GM18517 (cell line): ENCODE measurements at regions not wholly inside any gene's neighbourhood (a gene's known extent, or its start where the extent isn't known, plus 50 kb on each side); places are given as distances from the start of the nearest gene placed in this dataset.
"Not testable (repeated sequence)": the region's sequence is repeated elsewhere in the genome, so short reads cannot be mapped to it uniquely, and the experiment has no call there.

Source experiments
- ATAC-seq: cut with Tn5 transposase; IDR thresholded peaks from one replicate; pipeline ENCODE4 v1.9.1; 2021; ENCODE audit warnings: mild to moderate bottlenecking, moderate library complexity; ENCODE audit not compliant: unreplicated experiment

- no peak for ATAC-seq
These were observed 123.3 kb upstream of the SFSWAP start for GRCh38 chr12:131587565-131587964.

GRCh38 chr12:131589221-131589897 is 121.5 kb upstream of the SFSWAP start:
- ATAC-seq: no peak

GRCh38 chr12:131589966-131590365 is 120.9 kb upstream of the SFSWAP start:
- no peak for ATAC-seq

DNA sequence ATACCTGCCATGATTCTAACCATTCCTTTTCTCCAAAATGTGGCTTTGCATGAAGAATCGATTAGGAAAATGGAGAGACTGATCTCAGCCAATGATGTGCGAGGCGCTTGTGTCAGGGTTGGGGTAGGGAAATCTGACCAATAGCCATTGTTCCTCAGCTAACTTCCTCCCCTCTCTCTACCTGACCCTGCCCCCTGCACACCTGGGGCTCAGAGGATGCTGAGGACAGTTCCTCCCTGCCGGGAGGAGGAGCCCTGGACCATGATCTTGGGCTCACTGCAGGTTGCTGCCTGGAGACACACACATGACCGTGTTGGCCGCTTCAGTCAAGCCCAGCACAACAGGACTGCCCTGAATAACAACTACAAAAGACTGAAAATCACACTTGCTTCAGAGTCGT is 119.8 kb upstream of the SFSWAP start:
- ATAC-seq: no peak

DNA sequence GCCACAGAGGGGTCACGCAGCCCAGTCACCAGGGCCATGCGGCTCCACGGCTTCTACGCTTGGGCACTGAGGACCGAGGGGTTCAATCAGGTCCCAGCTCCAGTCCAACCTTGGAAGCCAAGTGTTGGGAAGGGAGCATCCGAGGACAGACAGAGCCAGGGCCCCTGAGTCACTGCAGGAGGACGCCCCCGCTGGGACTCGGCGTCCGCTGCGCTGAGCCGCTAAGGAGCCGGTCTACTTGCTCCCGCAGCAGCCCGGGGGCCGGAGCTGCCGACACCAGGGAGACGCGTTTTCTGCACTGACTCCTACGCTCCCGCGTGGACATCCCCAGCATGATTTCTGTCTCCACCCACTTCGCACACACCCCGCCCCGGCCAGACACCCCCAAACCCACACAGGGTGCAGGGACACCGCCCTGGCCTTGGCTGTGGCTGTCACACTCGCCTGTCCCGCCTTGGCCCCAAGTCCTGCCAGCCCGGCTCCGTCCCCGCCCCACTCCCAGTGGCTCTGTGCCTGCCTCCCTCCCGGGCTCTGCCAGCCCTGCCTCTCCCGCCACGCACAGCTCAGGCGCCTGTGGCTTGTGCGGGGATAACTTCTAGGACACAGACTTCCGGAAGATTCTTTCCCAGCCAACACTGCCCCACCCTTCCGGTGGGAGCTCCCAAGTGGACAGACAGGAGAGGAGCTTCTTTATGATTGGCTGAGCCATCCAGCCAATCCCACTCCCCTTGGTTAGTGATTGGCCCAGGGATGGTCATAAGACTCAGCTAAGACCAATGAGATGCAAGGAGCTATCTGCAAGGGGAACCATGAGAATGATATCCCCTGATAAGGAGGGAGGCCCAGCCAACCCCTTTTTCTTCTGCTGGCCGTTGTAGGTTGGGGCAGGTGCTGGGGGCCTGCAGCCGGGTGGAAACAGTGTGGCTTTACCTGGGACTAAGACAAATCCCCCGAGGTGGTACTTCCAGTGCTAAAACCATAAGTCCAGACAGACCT is 118.9 kb upstream of the SFSWAP start:
- ATAC-seq: no peak

- peak; percentile 97 for ATAC-seq
These were observed 117.9 kb upstream of the SFSWAP start for GRCh38 chr12:131592972-131593371.

- no peak for ATAC-seq
These were observed 117.5 kb upstream of the SFSWAP start for GRCh38 chr12:131593406-131593805.

- ATAC-seq: no peak
These were observed 114.8 kb upstream of the SFSWAP start for GRCh38 chr12:131596115-131596514.

DNA sequence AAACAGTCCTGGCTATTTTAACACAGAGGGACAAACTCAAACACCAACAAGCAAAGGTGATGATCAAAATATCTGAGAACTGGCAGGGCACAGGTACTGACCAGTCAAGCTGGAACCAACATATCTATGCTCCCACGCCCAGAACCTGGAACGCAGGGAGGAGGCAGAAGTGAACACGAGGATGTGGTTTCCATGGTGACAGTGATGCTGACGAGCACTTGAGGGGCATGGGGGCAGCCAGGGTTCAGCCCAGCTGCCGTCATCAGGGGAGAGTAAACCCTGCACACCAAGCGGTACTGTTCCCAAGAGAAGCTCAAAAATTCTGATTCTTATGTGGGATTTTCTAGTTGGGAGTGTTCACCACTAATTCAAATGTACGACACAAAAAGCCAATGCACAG is 113.6 kb upstream of the SFSWAP start:
- no peak for ATAC-seq

- no peak for ATAC-seq
These were observed 112.2 kb upstream of the SFSWAP start for GRCh38 chr12:131598717-131599116.

GRCh38 chr12:131599190-131600159 is 111.4 kb upstream of the SFSWAP start:
- no peak for ATAC-seq

DNA sequence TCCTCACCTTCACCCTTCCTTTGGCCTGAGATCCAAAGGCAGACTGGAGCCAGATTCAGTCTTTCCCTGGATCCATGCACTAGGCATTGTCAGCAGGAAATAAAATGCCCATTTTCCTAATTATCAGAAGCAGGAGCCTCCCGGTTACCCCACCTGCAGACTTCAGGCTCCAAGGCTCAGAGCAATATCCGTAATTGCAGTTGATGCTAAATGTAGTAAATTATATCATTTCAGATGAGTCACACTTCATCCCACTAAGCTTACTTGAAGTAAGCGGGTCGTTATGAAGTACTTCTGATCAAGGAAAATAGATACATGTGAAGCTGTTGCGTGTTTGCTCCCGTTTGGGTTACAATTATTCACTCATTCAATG is 110.7 kb upstream of the SFSWAP start:
- no peak for ATAC-seq

GRCh38 chr12:131601499-131601898 is 109.4 kb upstream of the SFSWAP start:
- ATAC-seq: not testable (repeated sequence)

DNA sequence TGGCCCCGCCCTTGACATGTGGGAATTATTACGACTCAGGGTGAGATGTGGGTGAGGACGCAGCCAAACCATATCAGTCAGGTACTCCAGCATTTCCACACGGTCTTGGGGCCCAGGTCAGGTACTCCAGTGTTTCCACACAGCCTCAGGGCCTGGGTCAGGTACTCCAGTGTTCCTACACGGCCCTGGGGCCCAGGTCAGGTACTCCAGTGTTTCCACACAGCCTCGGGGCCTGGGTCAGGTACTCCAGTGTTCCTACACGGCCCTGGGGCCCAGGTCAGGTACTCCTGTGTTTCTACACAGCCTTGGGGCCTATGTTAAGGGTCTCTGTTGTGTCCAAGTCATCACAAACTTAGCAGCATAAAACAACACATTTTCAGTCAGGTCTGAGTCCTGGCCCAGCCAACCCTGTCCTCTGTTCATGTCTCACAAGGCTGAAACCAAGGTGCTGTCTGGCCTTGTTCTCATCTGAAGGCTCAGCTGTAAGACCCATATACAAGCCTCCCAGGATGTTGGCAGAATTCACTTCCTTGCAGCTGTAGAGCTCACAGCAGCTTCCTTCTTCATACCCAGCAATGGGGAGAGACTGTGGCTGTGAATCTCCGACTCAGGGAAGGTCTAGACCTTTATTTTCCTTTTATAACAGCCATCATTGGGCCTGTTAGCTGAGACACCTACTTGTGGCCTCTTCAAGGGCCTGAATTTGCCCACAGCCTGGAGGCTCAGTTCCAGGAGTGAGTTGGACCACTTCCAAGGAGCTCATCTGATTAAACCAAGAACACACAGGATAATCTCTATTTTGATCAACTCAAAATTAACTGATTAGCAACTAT is 107.6 kb upstream of the SFSWAP start:
- no peak for ATAC-seq

GRCh38 chr12:131603939-131604795 is 106.7 kb upstream of the SFSWAP start:
- ATAC-seq: no peak

GRCh38 chr12:131604859-131605258 is 106.0 kb upstream of the SFSWAP start:
- no peak for ATAC-seq

DNA sequence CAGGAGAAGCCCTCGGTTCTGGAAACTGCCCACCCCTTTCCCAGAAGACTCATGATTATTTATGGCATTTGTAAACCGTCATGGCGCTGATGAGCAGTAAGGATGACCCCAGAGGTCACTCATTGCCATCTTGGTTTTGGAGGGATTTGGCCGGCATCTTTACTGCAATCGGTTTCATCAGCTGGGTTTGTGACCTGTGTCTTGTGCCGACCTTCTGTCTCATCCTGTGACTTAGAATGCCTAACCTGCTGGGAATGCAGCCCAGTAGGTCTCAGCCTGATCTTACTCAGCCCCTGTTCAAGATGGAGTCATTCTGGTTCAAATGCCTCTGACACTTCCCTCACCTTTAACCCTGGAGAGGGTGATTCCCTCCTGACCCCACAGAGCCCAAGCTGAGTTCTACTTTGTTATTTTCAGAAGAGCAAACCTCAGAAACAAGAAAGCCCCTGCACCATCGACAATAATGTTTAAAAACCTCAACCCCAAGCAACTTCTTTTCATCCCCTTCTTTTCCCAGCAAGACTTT is 105.5 kb upstream of the SFSWAP start:
- ATAC-seq: no peak

DNA sequence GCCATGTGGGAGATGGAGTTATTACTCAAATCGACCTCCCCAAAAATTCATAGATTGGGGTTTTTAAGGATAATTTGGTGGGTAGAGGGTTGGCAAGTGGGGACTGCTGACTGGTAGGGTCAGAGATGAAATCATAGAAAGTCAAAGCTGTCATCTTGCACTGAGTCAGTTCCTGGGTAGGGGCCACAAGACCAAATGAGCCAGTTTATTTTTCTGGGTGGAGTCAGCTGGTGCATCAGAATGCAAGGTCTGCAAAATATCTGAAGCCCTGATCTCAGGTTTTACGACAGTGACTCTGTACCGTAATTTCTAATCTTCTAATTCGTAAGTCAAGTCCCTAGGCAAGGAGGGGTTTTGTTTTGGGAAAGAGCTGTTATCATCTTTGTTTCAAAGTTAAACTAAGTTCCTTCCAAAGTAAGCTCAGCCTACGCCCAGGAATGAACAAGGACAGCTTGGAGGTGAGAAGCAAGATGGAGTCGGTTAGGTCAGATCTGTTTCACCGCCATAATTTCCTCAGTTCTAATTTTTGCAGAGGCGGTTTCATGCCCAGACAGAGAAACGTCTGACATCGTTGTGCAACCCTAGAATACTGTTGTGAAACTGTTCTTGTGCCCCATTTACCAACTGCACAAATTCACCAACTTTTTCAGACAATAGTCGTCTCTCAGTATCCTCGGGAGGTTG is 104.5 kb upstream of the SFSWAP start:
- no peak for ATAC-seq
